ENCODE measurements at regions not wholly inside any gene's neighbourhood (a gene's known extent, or its start where the extent isn't known, plus 50 kb on each side); places are given as distances from the start of the nearest gene placed in this dataset.

- Histone ChIP-seq H3K4me3 (ENCODE audit: low read depth, low read length) (no peak overlapping the region), H3K36me3 (ENCODE audit: control insufficient read depth in 2 of 2, insufficient read depth in 1 of 2, low read length in 2 of 2) (no peaks in the 10 kb centered on the region), H3K4me1 (ENCODE audit: control insufficient read depth, insufficient read depth, low read length) (no peaks in the 10 kb centered on the region), H3K27ac (ENCODE audit: extremely low read depth, low read depth, low read length) (no peak overlapping the region), H3K9me3 (ENCODE audit: control insufficient read depth, insufficient read depth, low read depth, low read length) (no peaks in the 10 kb centered on the region)
- TF ChIP-seq BCL11B (tag by site-specific recombination; IDR thresholded peaks at IDR 0.05; ENCODE audit: low read depth) (no peak), EGR2 (tag by site-specific recombination; IDR thresholded peaks at IDR 0.05; ENCODE audit: low read depth) (no peak), ZNF248 (tag by site-specific recombination; IDR thresholded peaks at IDR 0.05) (no peak), IKZF3 (tag by site-specific recombination; IDR thresholded peaks at IDR 0.05) (no peak), MZF1 (tag by site-specific recombination; IDR thresholded peaks at IDR 0.05; ENCODE audit: borderline replicate concordance) (no peak), ZNF830 (tag by site-specific recombination; IDR thresholded peaks at IDR 0.05; ENCODE audit: low read depth) (no peak), ZNF621 (tag by site-specific recombination; IDR thresholded peaks at IDR 0.05) (no peak), SCRT1 (tag by site-specific recombination; IDR thresholded peaks at IDR 0.05; ENCODE audit: borderline replicate concordance) (no peak), ZNF132 (tag by site-specific recombination; IDR thresholded peaks at IDR 0.05; ENCODE audit: borderline replicate concordance) (no peak)
- CTCF ChIA-PET, result no interaction called here
- POLR2A ChIA-PET, result no interaction called here
Observed at GRCh38 chr13:54177466-54177865, 1148.9 kb downstream of the OLFM4 start.

GRCh38 chr13:54183166-54183565 lies 1154.6 kb downstream of the OLFM4 start:
- no peaks in the 10 kb centered on the region for H3K9me3 ChIP-seq (ENCODE audit: control insufficient read depth, insufficient read depth, low read depth, low read length)
- H3K36me3 ChIP-seq (ENCODE audit: control insufficient read depth in 2 of 2, insufficient read depth in 1 of 2, low read length in 2 of 2), result no peaks in the 10 kb centered on the region
- CTCF ChIA-PET, result no interaction called here
- H3K4me3 ChIP-seq (ENCODE audit: low read depth, low read length), result no peak overlapping the region
- no peak overlapping the region for H3K27ac ChIP-seq (ENCODE audit: extremely low read depth, low read depth, low read length)
- POLR2A ChIA-PET, result no interaction called here
- TF ChIP-seq ZNF664 (tag by site-specific recombination; IDR thresholded peaks at IDR 0.05) (no peak), ZNF610 (tag by site-specific recombination; IDR thresholded peaks at IDR 0.05; ENCODE audit: borderline replicate concordance) (no peak), ZFP3 (tag by site-specific recombination; IDR thresholded peaks at IDR 0.05; ENCODE audit: low read depth) (no peak), SP7 (tag by site-specific recombination; IDR thresholded peaks at IDR 0.05) (no peak), ZNF518A (tag by site-specific recombination; conservative IDR thresholded peaks at IDR 0.05; ENCODE audit: low read depth) (no peak), ZNF548 (tag by site-specific recombination; IDR thresholded peaks at IDR 0.05) (no peak)
- H3K4me1 ChIP-seq (ENCODE audit: control insufficient read depth, insufficient read depth, low read length), result no peaks in the 10 kb centered on the region

- CTCF ChIA-PET, result no interaction called here
- TF ChIP-seq MZF1 (tag by site-specific recombination; IDR thresholded peaks at IDR 0.05; ENCODE audit: borderline replicate concordance) (no peak), ZNF221 (tag by site-specific recombination; IDR thresholded peaks at IDR 0.05; ENCODE audit: borderline replicate concordance) (no peak), ZNF501 (tag by site-specific recombination; IDR thresholded peaks at IDR 0.05) (no peak)
- H3K36me3 ChIP-seq (ENCODE audit: control insufficient read depth in 2 of 2, insufficient read depth in 1 of 2, low read length in 2 of 2), result no peaks in the 10 kb centered on the region
- no peaks in the 10 kb centered on the region for H3K9me3 ChIP-seq (ENCODE audit: control insufficient read depth, insufficient read depth, low read depth, low read length)
- H3K4me3 ChIP-seq (ENCODE audit: low read depth, low read length), result no peak overlapping the region
- H3K4me1 ChIP-seq (ENCODE audit: control insufficient read depth, insufficient read depth, low read length), result no peaks in the 10 kb centered on the region
- POLR2A ChIA-PET, result no interaction called here
- H3K27ac ChIP-seq (ENCODE audit: extremely low read depth, low read depth, low read length), result no peak overlapping the region
Observed at GRCh38 chr13:54183728-54184127, 1155.1 kb downstream of the OLFM4 start.
